Esophagus muscularis mucosa (tissue), 4 donors: ENCODE measurements at regions not wholly inside any gene's neighbourhood (a gene's known extent, or its start where the extent isn't known, plus 50 kb on each side); places are given as distances from the start of the nearest gene placed in this dataset.
"Not testable (repeated sequence)": the region's sequence is repeated elsewhere in the genome, so short reads cannot be mapped to it uniquely, and the experiment has no call there.

Experiments
- DNase-seq: peaks from one replicate; pipeline ENCODE4 v3.0.0-alpha.2; 2017; ENCODE audit errors: extremely low spot score
- H3K27ac ChIP-seq, 4 donors: fragments of 200-600 bp; sonication (generic); replicated peaks in 1 of 4; 1 replicate in 3 of 4; 2 replicates in 1 of 4; pipeline ENCODE4 v1.5.1; 2016 to 2019; ENCODE audit warnings: mild to moderate bottlenecking in 1 of 4
- H3K27me3 ChIP-seq, 4 donors: fragments of 200-600 bp; sonication (generic); one replicate each; pipeline versions ENCODE4 v1.5.1 to v1.6.0; 2016 to 2019
- H3K36me3 ChIP-seq, 4 donors: fragments of 200-600 bp; sonication (generic); one replicate each; pipeline ENCODE4 v1.5.1; 2016 to 2019
- H3K4me1 ChIP-seq, 4 donors: fragments of 200-600 bp; sonication (generic); one replicate each; pipeline ENCODE4 v1.5.1; 2016 to 2019
- H3K4me3 ChIP-seq, 4 donors: fragments of 200-600 bp; sonication (generic); 1 replicate in 2 of 4; 2 replicates in 2 of 4; pipeline ENCODE4 v1.5.1; 2016 to 2019; ENCODE audit warnings: mild to moderate bottlenecking in 4 of 4, moderate library complexity in 1 of 4
- H3K9me3 ChIP-seq, 4 donors: fragments of 200-600 bp; sonication (generic); 1 replicate in 3 of 4; 2 replicates in 1 of 4; pipeline ENCODE4 v1.5.1; 2016 to 2019
- EP300 ChIP-seq: sonication (generic); formaldehyde crosslinking; IDR thresholded peaks from one replicate; pipeline ENCODE4 v1.6.1; 2017; ENCODE audit warnings: antibody characterized with exemption
- POLR2A ChIP-seq: fragments of 450-650 bp; IDR thresholded peaks from one replicate; pipeline ENCODE4 v1.6.1; 2017; ENCODE audit warnings: antibody characterized with exemption, moderate library complexity, mild to moderate bottlenecking, low read depth
- POLR2AphosphoS5 ChIP-seq, 2 donors: sonication (generic); formaldehyde crosslinking; IDR thresholded peaks; one replicate each; pipeline ENCODE4 v1.6.1; 2017; ENCODE audit warnings: antibody characterized with exemption in 2 of 2
- WGBS: methylation state at CpG from one replicate; pipeline ENCODE4 v1.1.5; 2018; 5-methylcytosine and 5-hydroxymethylcytosine counted together
- intact Hi-C: fragments of 100-400 bp; cut with DNase I; formaldehyde crosslinking; loops from one replicate; pipeline ENCODE4 v1.15.1; 2023
- TF ChIP-seq, protein P1 (sequence below), 3 experiments: fragments of 200-600 bp in 2 of 3; fragments of 450-650 bp in 1 of 3; sonication (generic) in 2 of 3; IDR thresholded peaks; one replicate each; pipeline ENCODE4 v1.5.1; 2017 to 2019; ENCODE audit warnings: antibody characterized with exemption in 3 of 3, mild to moderate bottlenecking in 2 of 3, moderate library complexity in 1 of 3

DNA sequence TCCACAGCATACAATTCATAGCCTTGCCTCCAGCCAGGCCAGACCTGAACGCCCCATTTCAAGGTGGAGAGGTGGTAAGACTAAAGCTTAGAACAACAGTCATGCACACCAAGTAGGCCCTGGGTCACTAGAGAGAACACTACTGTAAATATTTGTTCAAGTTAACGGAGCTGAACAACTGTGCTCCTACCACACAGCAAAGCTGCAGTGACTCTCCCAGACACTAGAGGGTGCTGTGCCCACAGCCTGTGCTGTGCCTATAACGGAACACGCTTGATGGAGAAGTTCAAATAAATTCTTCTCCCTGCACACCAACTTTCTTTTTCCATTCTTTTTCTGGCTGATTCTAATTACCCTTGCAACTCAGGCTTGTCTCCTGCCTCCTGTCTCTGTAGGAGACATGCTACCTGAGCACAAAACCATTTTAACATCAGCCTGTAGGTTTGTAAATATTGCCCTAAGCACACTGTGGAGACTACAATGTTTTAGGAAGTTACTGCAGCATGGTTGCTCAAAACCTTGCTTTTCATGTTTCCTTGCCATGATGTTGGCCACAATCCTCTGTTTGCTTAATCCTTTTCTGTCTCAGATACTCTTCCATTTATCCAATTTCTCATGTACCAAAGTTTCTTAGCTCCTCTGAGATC, 103.1 kb upstream of the TERB2 start:
- H3K27ac ChIP-seq, DNase-seq, H3K4me1 ChIP-seq, H3K27me3 ChIP-seq, H3K36me3 ChIP-seq, H3K9me3 ChIP-seq, H3K4me3 ChIP-seq: not testable (repeated sequence)
- TF ChIP-seq, protein P1, sequence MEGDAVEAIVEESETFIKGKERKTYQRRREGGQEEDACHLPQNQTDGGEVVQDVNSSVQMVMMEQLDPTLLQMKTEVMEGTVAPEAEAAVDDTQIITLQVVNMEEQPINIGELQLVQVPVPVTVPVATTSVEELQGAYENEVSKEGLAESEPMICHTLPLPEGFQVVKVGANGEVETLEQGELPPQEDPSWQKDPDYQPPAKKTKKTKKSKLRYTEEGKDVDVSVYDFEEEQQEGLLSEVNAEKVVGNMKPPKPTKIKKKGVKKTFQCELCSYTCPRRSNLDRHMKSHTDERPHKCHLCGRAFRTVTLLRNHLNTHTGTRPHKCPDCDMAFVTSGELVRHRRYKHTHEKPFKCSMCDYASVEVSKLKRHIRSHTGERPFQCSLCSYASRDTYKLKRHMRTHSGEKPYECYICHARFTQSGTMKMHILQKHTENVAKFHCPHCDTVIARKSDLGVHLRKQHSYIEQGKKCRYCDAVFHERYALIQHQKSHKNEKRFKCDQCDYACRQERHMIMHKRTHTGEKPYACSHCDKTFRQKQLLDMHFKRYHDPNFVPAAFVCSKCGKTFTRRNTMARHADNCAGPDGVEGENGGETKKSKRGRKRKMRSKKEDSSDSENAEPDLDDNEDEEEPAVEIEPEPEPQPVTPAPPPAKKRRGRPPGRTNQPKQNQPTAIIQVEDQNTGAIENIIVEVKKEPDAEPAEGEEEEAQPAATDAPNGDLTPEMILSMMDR (IDR thresholded peaks at IDR 0.05), result peak; percentile 57 to 79 (median 60)
- intact Hi-C loops, result loop anchor here (5.0 kb wide), 1 partner anchor 174 kb away; no protein-coding TSS in a partner anchor
- 25% methylated on average over 4 of the region's 4 CpGs for WGBS

DNA sequence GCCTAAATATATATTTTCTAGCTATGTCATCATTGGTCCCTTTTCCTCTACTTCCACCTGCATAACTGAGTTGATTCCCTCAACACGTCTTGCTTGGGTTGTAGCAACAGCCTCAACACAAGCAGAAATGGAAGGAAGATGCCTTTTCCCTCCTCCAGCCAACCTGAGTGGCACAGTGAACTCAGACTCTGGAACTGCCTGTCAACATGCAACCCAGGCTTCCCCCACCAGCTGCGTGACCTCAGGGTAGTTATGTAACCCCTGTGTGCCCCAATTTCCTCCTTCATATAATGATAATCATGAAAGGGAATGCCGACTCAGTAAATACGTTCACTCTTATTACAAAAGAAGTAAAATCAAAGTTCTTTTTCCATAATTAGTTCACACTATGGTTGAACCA, 101.8 kb upstream of the TERB2 start:
- not testable (repeated sequence) for H3K4me1 ChIP-seq, H3K36me3 ChIP-seq, H3K27me3 ChIP-seq, DNase-seq, H3K9me3 ChIP-seq, H3K4me3 ChIP-seq, H3K27ac ChIP-seq
- WGBS, result 72% methylated on average over 3 of the region's 4 CpGs
- intact Hi-C loops, result loop anchor here (5.0 kb wide), 1 partner anchor 173 kb away; no protein-coding TSS in a partner anchor

DNA sequence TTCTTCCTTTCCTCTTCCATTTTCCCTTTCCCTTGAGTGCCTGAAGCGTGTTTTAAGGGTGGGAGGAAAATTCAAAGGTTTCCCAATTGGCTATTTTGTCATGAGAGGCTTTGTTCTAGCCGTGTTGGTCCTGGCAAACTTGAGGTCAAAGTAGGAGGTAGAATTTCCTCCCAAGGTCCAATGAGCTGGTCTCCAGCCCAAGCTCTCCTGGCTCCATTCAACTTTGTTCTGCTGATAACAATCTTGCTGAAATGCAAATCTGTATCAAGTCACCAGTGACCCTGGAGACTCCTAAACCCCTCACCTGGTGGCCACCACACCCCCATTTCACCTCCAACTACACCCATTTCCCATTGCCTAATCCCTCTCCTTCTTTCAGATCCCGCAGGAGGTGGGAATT, 100.2 kb upstream of the TERB2 start:
- WGBS, result 61% methylated on average over 2 of the region's 3 CpGs
- intact Hi-C loops, H3K27me3 ChIP-seq: not testable (repeated sequence)

DNA sequence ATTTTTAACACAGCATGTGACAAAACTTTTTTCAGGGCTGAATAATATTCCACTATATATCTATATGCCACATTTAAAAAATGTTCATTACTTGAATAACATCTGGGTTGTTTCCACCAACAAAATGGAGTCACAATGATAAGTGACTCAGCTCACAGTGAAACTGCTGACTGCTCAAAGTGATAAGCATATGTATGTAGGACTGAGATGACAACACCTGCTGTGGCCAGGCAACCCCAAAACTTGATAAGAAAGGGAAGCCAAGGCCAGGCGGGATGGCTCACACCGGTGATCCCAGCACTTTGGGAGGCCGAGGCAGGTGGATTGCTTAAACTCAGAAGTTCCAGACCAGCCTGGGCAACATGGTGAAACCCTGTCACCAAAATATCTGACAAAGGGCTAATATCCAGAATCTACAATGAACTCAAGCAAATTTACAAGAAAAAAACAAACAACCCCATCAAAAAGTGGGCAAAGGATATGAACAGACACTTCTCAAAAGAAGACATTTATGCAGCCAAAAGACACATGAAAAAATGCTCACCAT, 99.2 kb upstream of the TERB2 start:
- intact Hi-C loops, H3K4me3 ChIP-seq: not testable (repeated sequence)

More for the DNA sequence above, 100.2 kb upstream of the TERB2 start:
- not testable (repeated sequence) for H3K4me3 ChIP-seq, H3K27ac ChIP-seq, H3K4me1 ChIP-seq, H3K9me3 ChIP-seq, H3K36me3 ChIP-seq, DNase-seq

DNA sequence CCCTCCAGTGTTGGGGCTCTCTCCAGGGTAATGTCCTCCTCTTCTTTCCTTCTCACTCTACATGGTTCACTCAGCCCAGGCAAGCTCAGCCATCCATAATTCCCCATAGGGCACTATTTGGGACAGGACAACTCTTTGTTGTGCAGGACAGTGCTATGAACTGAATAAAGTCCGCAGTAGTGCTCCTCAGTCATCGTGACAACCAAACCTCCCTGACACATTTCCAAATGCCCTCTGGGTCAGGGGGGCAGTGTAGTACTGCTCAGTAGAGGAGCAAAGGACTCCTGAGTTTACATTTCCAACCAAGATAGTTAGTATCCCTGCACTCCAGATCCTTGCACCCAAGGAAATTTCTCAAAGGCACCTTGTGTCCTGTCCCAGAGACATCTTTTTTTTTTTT, 97.4 kb upstream of the TERB2 start:
- H3K27me3 ChIP-seq, H3K4me3 ChIP-seq, H3K36me3 ChIP-seq, DNase-seq, H3K4me1 ChIP-seq, intact Hi-C loops, H3K9me3 ChIP-seq, H3K27ac ChIP-seq: not testable (repeated sequence)
- WGBS, result 95% methylated on average over 2 of the region's 2 CpGs

More for the DNA sequence above, 99.2 kb upstream of the TERB2 start:
- not testable (repeated sequence) for H3K9me3 ChIP-seq, H3K27me3 ChIP-seq, DNase-seq, H3K36me3 ChIP-seq, H3K4me1 ChIP-seq, H3K27ac ChIP-seq
- WGBS, result no CpG with 5 or more reads among the region's 3 CpGs

DNA sequence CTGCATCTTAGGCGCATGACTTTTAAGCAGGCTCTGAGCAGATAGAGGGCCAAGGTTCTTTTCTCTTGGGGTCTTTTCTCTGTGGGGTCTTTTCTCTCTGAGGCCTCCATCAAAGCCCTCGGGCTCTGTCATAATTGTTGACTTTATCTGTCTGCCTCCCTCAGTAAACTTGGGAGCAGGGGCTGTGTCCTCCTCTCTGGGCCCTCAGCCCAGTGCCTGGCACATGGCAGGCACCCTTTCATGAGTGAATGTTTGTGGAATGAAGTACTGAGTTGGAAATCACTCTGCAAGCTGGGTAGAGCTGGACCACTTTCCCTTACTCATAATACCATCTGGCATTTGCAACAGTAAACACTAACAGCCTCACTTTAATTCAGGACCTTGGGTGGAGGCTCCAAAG, 96.3 kb upstream of the TERB2 start:
- H3K9me3 ChIP-seq, H3K4me1 ChIP-seq, H3K27me3 ChIP-seq, H3K4me3 ChIP-seq, DNase-seq, H3K36me3 ChIP-seq, H3K27ac ChIP-seq, intact Hi-C loops: not testable (repeated sequence)
- 92% methylated on average over 2 of the region's 2 CpGs for WGBS

DNA sequence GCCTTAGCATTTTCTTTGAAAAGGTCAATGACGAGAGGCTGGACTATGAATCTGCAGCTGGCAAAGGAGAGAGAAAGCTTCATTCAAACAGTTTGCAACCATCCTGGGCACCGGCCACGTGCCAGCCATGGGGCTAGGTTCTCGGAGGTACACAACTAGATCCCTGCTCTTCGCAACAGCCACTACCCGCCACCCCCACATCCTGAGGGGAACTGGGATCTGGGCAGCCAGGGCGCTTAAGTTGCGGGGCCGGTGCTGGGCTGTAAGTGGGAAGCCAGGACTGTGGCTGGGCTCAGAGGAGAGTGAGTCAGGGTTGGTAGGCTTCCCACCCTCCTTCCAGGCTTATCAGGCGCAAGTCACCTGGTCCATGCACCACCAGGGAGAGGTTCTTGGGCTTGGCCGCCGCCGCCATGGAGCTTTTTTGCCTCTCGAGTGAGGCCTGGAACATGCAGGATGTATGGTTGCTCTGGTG, 95.0 kb upstream of the TERB2 start:
- WGBS, result 91% methylated on average over 10 of the region's 14 CpGs
- TF ChIP-seq, protein P1 (IDR thresholded peaks at IDR 0.05), result no peak
- no peak for TF ChIP-seq POLR2A
- TF ChIP-seq POLR2AphosphoS5 (IDR thresholded peaks at IDR 0.05), result no peak
- no peak for TF ChIP-seq EP300
- Histone ChIP-seq H3K27ac (no peak overlapping the region), H3K27me3 (peaks cover 0 to 4% (median 0%) of the 10 kb centered on the region in 4 donors), H3K4me1 (no peaks in the 10 kb centered on the region), H3K9me3 (peaks cover 0 to 7% (median 0%) of the 10 kb centered on the region in 4 donors), H3K4me3 (no peak overlapping the region), H3K36me3 (no peaks in the 10 kb centered on the region)
- no peak for DNase-seq
- intact Hi-C loops, result no loop called here
